Naive thymus-derived CD8-positive, alpha-beta T cell (primary cell): ENCODE measurements at regions not wholly inside any gene's neighbourhood (a gene's known extent, or its start where the extent isn't known, plus 50 kb on each side); places are given as distances from the start of the nearest gene placed in this dataset.

ENCODE experiments used
- ATAC-seq, 2 donors: fragments of 150-1000 bp; cut with Tn5 transposase in 1 of 2; sonication (Bioruptor Pico), chemical (Tn5 transposase) in 1 of 2; 1 replicate in 1 of 2; 2 replicates in 1 of 2; pipeline ENCODE4 v1.10.0; 2021; ENCODE audit warnings: mild to moderate bottlenecking in 2 of 2, moderate library complexity in 2 of 2
- POLR2A ChIA-PET: fragments of 350-600 bp; sonication (Branson Sonifier 250); formaldehyde crosslinking; loops from one replicate; lab custom pipeline; 2021; ENCODE audit warnings: antibody characterized with exemption; lab: Charles Lee
- DNase-seq, 10 donors: peaks; one replicate each; pipeline versions ENCODE4 v3.0.0 to v3.0.0-alpha.2; 2020 to 2022
- H3K27ac Mint-ChIP-seq, 10 donors: one replicate each; pipeline ENCODE4 v1.8.0; 2020 to 2022; ENCODE audit warnings: mild to moderate bottlenecking in 10 of 10, mixed read lengths in 10 of 10, moderate library complexity in 4 of 10, inconsistent platforms in 1 of 10
- H3K27me3 Mint-ChIP-seq, 5 donors: one replicate each; pipeline ENCODE4 v1.8.0; 2021 to 2022; ENCODE audit warnings: mixed read lengths in 5 of 5
- H3K36me3 Mint-ChIP-seq, 3 donors: one replicate each; pipeline ENCODE4 v1.8.0; 2020 to 2022; ENCODE audit warnings: mixed read lengths in 3 of 3, mild to moderate bottlenecking in 2 of 3, inconsistent platforms in 1 of 3
- H3K4me1 Mint-ChIP-seq, 4 donors: one replicate each; pipeline ENCODE4 v1.8.0; 2021 to 2022; ENCODE audit warnings: mixed read lengths in 4 of 4
- H3K4me3 Mint-ChIP-seq, 10 donors: one replicate each; pipeline ENCODE4 v1.8.0; 2020 to 2022; ENCODE audit warnings: mild to moderate bottlenecking in 10 of 10, mixed read lengths in 10 of 10, moderate library complexity in 6 of 10, inconsistent platforms in 1 of 10
- H3K9me3 Mint-ChIP-seq, 9 donors: one replicate each; pipeline ENCODE4 v1.8.0; 2020 to 2022; ENCODE audit warnings: mixed read lengths in 9 of 9, mild to moderate bottlenecking in 3 of 9, inconsistent platforms in 1 of 9, moderate library complexity in 1 of 9

DNA sequence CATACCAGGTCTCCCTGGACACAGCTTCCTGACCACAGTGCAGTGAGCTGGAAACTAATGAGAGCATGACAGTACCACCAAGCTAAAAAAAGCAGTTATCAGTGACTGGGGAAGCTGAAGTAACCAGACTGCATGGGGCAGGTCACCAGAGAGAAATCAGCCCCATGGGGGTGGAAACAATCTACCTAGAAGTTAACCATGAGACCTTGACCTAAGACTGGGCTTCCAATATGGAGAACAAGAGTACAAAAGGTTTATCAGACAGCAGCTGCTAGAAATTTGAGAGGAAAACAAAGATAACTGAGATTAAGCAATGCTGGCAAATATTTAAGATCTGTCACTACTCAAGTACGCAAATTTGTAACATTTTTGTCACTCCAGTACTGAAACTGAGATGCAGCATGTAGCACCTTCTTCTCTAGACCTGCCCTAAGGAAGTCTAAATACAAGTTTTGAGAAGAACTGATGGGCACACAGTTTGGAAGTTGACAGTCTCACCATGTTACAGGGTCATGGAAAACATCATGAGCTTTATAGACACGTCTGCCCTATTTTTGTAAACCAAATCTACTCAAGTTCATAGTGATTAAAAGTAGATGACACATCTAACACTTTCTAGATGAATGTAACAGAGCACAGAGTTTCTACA lies 2641.8 kb upstream of the PCDH20 start:
- POLR2A ChIA-PET: no interaction called here
- H3K9me3 Mint-ChIP-seq: peaks cover 3 to 36% (median 15%) of the 10 kb centered on the region in 9 donors
- H3K4me1 Mint-ChIP-seq: no peaks in the 10 kb centered on the region
- no peak for DNase-seq
- H3K36me3 Mint-ChIP-seq: no peaks in the 10 kb centered on the region
- ATAC-seq: no peak
- no peaks in the 10 kb centered on the region for H3K27me3 Mint-ChIP-seq
- H3K27ac Mint-ChIP-seq: no peak overlapping the region
- H3K4me3 Mint-ChIP-seq: no peak overlapping the region

DNA sequence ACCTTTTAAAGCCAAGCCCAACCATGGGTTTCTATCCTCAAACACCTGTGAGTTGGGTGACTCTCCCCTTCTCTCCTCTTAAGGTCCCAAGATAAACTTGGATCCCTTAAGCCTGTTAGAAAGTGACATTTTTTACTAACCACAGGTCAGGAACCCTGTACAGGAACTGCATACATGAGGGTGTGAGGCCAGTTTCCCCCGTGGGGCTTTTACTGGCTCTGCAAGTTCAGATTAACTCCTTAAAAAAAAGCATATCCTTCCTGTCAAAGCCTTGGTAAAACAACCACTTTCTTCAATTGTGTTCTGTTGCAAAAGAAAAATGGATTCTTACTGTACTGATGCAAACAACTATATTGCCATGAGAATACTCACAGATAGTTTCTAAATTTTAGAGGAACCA lies 2638.7 kb upstream of the PCDH20 start:
- Mint-ChIP-seq H3K9me3 (peaks cover 2 to 25% (median 11%) of the 10 kb centered on the region in 9 donors), H3K27me3 (no peaks in the 10 kb centered on the region), H3K36me3 (no peaks in the 10 kb centered on the region), H3K27ac (no peak overlapping the region), H3K4me3 (no peak overlapping the region), H3K4me1 (no peaks in the 10 kb centered on the region)
- ATAC-seq: no peak
- DNase-seq: no peak
- POLR2A ChIA-PET: no interaction called here

DNA sequence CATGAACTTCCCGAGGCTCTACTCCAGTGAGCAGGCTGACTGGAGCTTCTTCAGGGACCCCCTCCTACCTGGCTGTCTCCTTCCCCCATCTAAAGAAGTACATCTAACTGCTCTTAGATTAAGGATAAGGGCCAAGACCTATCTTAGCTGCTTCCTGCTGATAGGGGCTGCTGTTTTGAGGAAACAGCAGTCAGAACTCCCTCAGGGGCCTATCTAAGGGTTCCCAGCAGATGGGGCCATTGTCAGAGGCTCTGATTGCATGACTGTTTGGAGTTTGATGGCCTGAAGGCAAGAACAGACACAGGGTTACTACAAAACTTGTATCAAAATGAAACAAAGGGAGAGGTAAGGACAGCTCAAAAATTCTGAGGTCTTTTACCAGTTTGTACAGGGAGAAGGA lies 2636.9 kb upstream of the PCDH20 start:
- Mint-ChIP-seq H3K4me1 (no peaks in the 10 kb centered on the region), H3K27ac (no peak overlapping the region), H3K9me3 (peaks cover 0 to 18% (median 4%) of the 10 kb centered on the region in 9 donors), H3K4me3 (no peak overlapping the region), H3K36me3 (no peaks in the 10 kb centered on the region), H3K27me3 (no peaks in the 10 kb centered on the region)
- no peak for DNase-seq
- POLR2A ChIA-PET: no interaction called here
- no peak for ATAC-seq

DNA sequence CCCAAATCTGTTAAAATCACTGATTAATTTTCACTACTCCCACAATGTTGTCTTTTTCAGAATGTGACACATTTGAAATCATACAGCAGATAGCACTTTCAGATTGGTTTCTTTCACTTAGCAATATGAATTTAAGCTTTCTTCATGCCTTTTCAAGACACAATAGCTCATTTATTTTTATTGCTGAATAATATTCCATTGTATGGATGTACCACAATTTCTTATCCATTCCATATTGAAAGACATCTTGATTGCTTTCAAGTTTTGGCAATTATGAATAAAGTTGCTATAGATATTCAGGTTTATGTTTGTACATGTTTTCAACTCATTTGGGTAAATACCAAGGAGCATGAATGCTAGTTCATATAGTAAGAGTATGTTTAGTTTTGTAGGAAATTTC lies 2635.6 kb upstream of the PCDH20 start:
- Mint-ChIP-seq H3K36me3 (no peaks in the 10 kb centered on the region), H3K9me3 (peaks cover 0 to 17% (median 6%) of the 10 kb centered on the region in 9 donors), H3K27ac (no peak overlapping the region), H3K27me3 (no peaks in the 10 kb centered on the region), H3K4me1 (no peaks in the 10 kb centered on the region), H3K4me3 (no peak overlapping the region)
- POLR2A ChIA-PET: no interaction called here
- ATAC-seq (no peak), DNase-seq (no peak)

DNA sequence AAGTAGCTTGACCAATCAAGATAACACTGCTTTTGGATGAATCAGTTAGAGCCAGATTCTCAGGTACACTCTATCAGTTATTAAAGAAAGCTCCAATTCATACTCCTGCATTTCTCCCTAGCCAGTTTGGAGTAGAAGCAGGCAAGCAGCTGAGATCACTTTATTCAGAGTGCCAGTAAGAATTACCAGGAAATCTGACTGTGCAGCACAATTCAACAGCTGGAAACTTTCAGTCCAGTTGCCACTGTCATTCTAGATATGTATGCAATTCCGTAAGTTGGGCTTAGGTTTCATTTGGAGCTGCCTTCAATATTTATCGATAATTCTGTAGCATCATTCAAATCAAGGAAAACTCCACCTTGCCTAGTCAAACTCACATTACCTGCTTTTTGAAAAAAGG lies 2625.6 kb upstream of the PCDH20 start:
- DNase-seq (no peak), ATAC-seq (no peak)
- POLR2A ChIA-PET: no interaction called here
- Mint-ChIP-seq H3K27ac (no peak overlapping the region), H3K4me1 (no peaks in the 10 kb centered on the region), H3K4me3 (no peak overlapping the region), H3K27me3 (no peaks in the 10 kb centered on the region), H3K36me3 (no peaks in the 10 kb centered on the region), H3K9me3 (peaks cover 0 to 9% (median 2%) of the 10 kb centered on the region in 9 donors)

DNA sequence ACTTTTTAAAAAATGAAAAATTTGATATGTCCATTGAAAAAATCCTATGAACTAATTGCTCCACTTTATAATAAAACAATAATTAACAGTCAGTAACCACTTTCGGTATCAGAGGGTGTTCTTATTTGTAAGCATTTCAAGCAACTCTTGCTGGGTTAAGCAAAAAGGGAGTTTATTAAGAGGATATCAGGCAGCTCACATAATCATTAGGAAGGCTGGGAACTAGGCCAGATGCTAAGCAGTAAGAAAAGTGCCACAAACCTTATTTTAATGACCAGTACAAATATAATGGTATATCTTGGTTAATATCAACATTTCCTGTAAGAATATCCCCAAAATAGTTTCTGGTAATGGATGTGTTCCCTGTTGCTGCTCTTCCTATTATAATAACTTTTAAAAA lies 2618.3 kb upstream of the PCDH20 start:
- peaks cover 0 to 14% (median 2%) of the 10 kb centered on the region in 9 donors for H3K9me3 Mint-ChIP-seq
- H3K4me1 Mint-ChIP-seq: no peaks in the 10 kb centered on the region
- no peak overlapping the region for H3K27ac Mint-ChIP-seq
- no peak for ATAC-seq
- no peaks in the 10 kb centered on the region for H3K27me3 Mint-ChIP-seq
- no peaks in the 10 kb centered on the region for H3K36me3 Mint-ChIP-seq
- H3K4me3 Mint-ChIP-seq: no peak overlapping the region
- POLR2A ChIA-PET: no interaction called here
- no peak for DNase-seq

DNA sequence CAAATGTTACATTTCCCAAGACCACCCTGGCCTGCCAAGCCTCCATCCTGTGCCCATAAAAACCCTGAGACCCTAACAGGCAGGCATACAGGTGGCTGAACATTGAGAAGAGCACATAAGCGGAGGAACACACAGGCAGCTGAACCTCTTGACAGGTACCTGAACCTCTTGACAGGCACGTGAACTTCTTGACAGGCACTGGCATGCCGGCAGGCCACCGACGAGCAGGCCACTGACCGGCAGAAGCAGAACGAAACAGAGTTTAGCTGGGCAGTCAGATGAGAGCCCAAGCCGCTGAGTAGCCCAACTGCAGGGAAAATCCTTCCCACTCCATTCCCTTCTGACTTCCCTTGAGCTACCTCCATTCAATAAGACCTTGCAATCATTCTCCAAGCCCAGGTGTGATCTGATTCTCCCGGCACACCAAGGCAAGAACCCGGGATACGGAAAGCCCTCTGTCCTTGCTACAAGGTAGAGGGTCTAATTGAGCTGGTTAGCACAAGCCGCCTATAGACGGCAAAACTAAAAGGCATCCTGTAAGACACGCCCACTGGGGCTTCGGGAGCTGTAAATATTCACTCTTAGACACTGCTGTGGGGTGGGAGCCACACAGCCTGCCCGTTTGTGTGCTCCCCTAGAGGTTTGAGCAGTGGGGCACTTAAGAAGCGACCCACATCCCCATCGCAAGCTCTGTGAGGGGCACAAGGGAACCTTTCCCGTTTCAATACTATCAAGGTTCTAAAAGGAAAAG lies 2613.9 kb upstream of the PCDH20 start:
- Mint-ChIP-seq H3K36me3 (no peaks in the 10 kb centered on the region), H3K4me3 (no peak overlapping the region), H3K9me3 (peaks cover 0 to 36% (median 2%) of the 10 kb centered on the region in 9 donors), H3K27me3 (no peaks in the 10 kb centered on the region), H3K27ac (no peak overlapping the region), H3K4me1 (no peaks in the 10 kb centered on the region)
- no peak for DNase-seq
- POLR2A ChIA-PET: no interaction called here
- ATAC-seq: no peak

DNA sequence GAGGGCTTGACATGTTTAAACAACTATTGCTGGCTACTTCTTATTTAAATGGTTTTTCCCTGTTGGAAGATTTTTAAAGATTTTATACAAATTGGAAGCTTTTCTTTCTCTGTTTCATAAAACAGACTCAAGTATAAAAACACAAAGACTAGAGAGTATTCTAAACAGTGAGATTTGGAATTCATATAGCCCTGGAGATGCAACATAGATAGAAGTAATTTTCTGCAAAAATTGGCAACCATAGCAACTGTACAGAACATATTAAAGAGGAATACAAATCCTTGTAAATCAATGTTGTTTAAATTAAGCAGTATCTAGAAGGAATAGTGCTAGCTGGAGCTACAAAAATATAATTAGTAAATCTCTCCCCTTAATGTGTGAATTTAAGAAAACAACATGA lies 2612.9 kb upstream of the PCDH20 start:
- Mint-ChIP-seq H3K27ac (no peak overlapping the region), H3K4me3 (no peak overlapping the region), H3K4me1 (no peaks in the 10 kb centered on the region), H3K9me3 (peaks cover 0 to 36% (median 2%) of the 10 kb centered on the region in 9 donors), H3K36me3 (no peaks in the 10 kb centered on the region), H3K27me3 (no peaks in the 10 kb centered on the region)
- DNase-seq (no peak), ATAC-seq (no peak)
- POLR2A ChIA-PET: no interaction called here

DNA sequence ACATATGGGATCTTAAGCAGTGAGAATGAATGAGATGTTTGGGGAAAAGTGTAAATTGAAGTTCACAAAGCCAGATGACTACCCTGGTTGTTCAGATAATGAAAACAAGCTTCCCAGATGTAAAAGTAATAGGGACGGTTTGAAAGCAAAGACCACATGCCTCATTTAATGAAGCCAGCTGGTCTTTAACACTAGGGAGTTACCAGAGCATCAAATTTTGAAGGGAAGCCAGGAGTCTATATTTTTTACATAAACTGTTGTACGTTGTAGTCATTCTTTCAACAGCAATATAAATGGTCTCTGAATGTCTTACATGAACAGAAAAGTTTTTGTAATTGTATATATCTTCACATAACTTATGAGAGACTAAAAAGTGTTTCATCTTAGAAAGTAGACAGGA lies 2604.5 kb upstream of the PCDH20 start:
- ATAC-seq: no peak
- Mint-ChIP-seq H3K27me3 (no peaks in the 10 kb centered on the region), H3K36me3 (no peaks in the 10 kb centered on the region), H3K9me3 (peaks cover 3 to 39% (median 10%) of the 10 kb centered on the region in 9 donors), H3K4me3 (no peak overlapping the region), H3K4me1 (no peaks in the 10 kb centered on the region), H3K27ac (no peak overlapping the region)
- no peak for DNase-seq
- POLR2A ChIA-PET: no interaction called here

DNA sequence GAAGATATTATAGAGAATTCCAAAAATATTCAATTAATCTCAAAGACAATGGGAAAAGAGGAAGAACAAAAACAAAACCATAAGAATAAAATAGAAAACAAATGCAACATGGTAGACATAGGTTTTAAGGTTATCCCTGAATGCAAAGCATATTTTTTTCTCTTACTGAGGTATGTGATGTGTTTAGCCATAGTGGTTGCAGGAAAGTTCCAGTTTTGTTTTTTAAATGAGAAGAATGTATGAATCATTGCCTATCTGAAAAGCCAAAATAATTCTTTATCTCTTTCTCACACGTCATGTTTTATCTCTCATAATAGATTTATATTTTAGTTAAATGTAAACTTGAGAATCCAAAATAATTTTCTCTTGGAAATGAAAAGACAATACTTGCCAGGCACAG lies 2591.7 kb upstream of the PCDH20 start:
- no peak for DNase-seq
- Mint-ChIP-seq H3K27me3 (no peaks in the 10 kb centered on the region), H3K36me3 (no peaks in the 10 kb centered on the region), H3K4me3 (no peak overlapping the region), H3K9me3 (peaks cover 0 to 18% (median 4%) of the 10 kb centered on the region in 9 donors), H3K27ac (no peak overlapping the region), H3K4me1 (no peaks in the 10 kb centered on the region)
- POLR2A ChIA-PET: no interaction called here
- no peak for ATAC-seq

DNA sequence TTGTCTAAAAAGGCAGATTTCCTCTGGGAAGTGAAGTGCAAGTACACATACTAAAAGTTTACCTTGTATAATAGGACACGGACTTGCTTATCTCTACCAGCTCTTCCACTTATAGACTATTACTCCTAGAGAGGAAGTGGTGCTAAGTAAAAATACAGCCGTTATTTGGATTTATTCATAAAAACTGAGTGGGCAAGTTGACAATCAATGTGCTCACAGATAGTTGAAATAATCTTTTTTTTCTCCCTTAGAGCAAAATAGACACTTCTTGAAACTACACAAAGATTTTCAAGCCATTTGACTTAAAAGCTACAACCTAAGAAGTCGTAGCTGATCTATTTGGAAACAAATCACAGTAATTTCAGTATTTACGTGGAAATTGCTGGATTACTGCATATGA lies 2584.7 kb upstream of the PCDH20 start:
- POLR2A ChIA-PET: no interaction called here

DNA sequence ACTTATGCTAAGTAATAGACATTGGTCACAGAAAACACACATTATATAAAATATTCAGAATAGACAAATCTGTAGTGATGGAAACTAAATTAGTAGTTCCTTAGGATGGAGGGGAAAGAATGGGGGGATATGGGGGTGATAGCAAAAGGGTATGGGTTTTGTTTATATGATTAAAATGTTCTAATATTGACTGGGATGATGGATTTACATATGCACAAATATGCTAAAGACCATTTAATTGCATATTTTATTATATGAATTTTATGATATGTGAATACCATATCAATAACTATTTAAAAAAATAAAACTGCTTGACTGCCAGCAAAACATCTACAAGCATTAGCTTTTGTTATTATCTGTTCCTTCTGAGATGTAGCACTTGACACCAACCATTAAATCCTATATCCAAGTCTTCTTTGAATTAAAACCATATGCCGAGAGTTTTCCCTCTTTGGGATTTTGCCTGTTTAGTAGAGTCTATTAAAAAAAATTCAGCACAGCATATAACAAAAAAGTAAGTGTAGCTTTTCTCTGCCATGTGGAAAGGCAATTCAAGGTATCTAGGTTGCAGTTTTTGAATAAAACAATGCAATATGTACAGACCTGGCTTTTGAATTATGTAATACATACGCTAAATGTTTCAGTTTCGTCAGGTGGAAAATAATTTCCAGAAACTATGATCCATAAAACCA lies 2584.1 kb upstream of the PCDH20 start:
- no peak for ATAC-seq
- Mint-ChIP-seq H3K36me3 (no peaks in the 10 kb centered on the region), H3K27ac (no peak overlapping the region), H3K4me1 (no peaks in the 10 kb centered on the region), H3K9me3 (peaks cover 0 to 32% (median 9%) of the 10 kb centered on the region in 9 donors), H3K4me3 (no peak overlapping the region), H3K27me3 (no peaks in the 10 kb centered on the region)
- DNase-seq: no peak
- POLR2A ChIA-PET: no interaction called here

More for the DNA sequence above, 2584.7 kb upstream of the PCDH20 start:
- Mint-ChIP-seq H3K27me3 (no peaks in the 10 kb centered on the region), H3K36me3 (no peaks in the 10 kb centered on the region), H3K4me1 (no peaks in the 10 kb centered on the region), H3K27ac (no peak overlapping the region), H3K4me3 (no peak overlapping the region), H3K9me3 (peaks cover 0 to 31% (median 9%) of the 10 kb centered on the region in 9 donors)
- no peak for ATAC-seq
- no peak for DNase-seq

DNA sequence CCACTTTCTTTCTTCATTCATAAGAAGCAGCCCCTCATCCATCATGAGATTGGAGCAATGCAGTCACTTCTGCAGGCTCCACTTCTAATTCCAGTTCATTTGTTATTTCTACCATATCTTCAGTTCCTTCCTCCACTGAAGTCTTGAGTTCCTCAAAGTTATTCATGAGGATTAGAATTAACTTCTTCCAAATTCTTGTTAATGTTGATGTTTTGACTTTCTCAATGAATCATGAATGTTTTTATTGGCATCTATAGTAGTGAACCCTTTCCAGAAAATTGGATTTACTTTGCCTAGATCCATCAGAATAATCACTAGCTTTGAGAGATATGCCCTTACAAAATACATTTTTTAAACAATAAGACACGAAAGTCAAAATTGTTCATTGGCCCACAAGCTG lies 2567.7 kb upstream of the PCDH20 start:
- no peaks in the 10 kb centered on the region for H3K4me1 Mint-ChIP-seq
- ATAC-seq: no peak
- POLR2A ChIA-PET: no interaction called here
- peaks cover 0 to 20% (median 3%) of the 10 kb centered on the region in 9 donors for H3K9me3 Mint-ChIP-seq
- H3K36me3 Mint-ChIP-seq: no peaks in the 10 kb centered on the region
- no peak for DNase-seq
- no peak overlapping the region for H3K4me3 Mint-ChIP-seq
- H3K27ac Mint-ChIP-seq: no peak overlapping the region
- H3K27me3 Mint-ChIP-seq: no peaks in the 10 kb centered on the region
